Cardiac septum (tissue), 1 donor: ENCODE measurements at regions not wholly inside any gene's neighbourhood (a gene's known extent, or its start where the extent isn't known, plus 50 kb on each side); places are given as distances from the start of the nearest gene placed in this dataset.

Experiments used
- DNase-seq: peaks from one replicate; pipeline ENCODE4 v3.0.0-alpha.2; 2020; ENCODE audit warnings: low spot score
- intact Hi-C: fragments of 100-400 bp; cut with DNase I; formaldehyde crosslinking; loops from one replicate; pipeline ENCODE4 v1.14.0; 2022
- donor health status: DM: no; HTN: no; CAD: no.

DNA sequence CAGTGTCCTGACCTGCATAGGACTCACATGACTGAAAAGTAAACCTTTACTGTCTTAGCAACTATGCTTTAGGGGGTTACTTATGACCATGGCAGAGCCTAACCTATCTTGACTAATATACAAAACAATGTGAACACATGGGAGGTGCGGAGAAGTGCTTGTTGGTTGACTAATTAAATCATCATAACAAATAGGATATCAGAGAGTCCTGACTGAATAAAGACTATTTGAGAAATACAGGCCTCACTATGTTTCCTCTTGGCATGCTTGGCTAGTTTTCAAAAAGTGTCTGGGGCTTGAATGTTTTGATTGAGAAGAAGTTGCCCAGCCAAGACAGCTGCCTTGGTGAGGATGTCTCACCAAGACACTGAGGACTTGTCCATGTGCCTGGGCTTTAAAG lies 104.4 kb upstream of the PHYHIPL start:
- DNase-seq = no peak
- intact Hi-C loops = no loop called here

DNA sequence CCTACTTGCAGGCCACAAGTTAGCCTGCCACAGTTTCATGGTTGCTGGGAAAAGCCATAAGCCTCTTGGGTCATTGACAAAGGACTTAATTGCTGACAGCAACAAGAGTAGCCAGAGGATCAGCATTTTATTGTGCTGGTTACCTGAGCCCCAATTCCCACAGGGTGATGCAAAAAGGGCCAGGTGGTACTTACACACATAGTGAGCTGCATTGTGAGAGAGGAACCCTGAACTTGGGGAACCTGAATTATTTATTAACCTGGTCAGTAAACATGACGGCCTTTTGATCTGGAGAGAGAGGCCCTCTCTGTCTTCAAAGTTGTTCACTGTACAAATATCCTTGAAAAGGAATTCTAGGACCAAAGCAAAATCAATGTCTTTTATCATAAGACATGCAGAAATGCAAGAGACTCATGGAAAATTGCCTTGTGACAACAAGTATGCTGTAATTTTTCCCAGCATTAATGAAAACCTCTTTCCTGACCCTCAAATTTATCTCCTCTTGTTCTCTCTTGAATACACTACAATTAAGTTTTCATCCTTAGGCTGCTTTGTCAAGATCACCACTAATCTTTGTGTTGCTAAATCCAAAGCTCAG lies 102.9 kb upstream of the PHYHIPL start:
- DNase-seq = no peak
- intact Hi-C loops = no loop called here

DNA sequence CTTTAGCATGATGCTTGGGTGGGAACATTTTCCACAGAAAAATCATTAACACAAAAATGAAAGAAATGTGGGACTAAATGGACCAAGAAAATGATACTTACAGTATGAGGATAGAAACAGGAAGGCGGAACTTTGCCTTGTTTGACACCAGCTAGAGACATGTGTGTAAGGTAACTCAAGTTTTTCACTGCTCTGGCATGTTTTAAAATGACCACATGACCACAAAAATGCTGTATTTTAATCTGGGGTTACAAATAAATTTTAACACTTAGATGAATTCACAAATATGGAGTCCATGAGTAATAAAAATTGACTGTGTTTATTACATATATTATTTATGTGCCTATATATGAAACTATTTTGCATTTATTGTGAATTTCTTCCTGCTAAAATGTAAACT lies 100.9 kb upstream of the PHYHIPL start:
- intact Hi-C loops = no loop called here
- no peak for DNase-seq

DNA sequence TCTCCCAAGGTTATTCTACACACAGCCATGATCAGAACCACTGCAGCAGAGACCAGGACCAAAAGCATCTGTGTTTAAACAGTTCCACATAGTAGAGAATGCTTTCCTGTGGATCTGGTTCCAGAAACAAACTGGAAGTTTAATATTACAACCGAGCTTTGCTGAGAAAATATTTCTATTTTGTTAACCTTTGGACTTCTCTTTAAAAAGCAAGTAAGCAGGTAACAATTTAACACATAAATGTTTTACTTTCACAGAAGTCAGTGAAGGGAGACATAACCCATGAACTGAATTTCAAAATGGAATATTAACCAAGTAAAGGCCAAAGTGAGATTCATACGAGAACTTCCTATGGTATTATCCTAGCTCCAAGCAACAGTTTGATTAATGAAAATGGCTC lies 98.6 kb upstream of the PHYHIPL start:
- intact Hi-C loops = no loop called here
- DNase-seq = no peak

DNA sequence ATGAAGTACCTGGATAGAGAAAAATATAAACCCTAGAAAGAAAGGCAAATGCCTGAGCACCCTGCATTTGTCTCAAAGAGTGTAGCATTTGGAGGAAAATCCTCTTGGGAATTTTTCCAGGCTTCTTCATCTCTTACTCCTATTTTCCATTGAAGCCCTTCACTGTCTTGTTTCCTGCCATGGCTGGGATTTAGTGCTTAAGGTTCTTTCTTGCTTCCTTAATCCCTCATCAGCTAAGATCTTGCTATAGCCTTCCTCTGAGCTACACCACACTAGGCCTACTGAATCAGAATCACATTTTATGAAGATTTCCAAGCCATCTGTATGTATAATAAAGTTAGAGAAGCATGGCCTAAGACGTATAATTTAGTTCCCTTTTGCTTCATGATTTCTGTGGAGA lies 97.5 kb upstream of the PHYHIPL start:
- intact Hi-C loops = no loop called here
- DNase-seq = no peak

DNA sequence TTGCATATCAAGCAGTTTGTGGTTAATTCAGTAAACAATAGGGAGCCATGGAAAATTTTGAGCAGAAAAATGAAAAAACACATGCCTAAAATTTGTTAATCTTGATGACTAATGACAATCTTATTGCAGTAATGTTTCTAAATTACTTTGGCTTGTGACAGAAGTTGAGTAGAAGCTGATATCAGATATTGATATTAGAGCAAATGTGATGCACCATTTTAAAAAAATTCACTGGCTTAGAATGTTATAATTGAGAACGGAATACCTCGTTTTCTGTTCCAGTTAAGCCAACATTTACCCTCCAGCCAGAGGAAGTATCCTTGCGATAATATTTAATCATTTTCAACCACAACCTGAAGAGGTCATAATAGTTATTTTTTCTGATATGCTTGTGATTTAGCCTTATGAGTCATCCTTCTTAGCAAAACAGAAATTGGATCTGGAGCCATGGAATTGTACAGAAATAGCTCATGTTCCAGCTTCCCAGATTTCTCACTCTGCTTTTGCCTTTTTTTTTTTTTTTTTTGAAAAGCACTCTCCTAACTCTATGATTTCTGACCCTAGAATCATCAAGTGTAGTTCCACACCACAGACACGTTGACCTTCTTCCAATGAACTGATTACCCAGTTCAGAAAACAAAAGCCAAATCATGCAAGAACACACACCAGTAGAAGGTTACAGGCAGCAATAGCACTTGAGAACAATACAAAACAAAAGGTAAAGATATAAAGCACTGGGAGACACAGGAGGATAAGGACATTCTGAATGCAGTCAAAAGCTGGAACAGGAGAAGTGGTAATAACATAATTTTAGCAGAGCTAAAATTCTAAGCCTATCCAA lies 96.8 kb upstream of the PHYHIPL start:
- DNase-seq = no peak
- intact Hi-C loops = no loop called here

DNA sequence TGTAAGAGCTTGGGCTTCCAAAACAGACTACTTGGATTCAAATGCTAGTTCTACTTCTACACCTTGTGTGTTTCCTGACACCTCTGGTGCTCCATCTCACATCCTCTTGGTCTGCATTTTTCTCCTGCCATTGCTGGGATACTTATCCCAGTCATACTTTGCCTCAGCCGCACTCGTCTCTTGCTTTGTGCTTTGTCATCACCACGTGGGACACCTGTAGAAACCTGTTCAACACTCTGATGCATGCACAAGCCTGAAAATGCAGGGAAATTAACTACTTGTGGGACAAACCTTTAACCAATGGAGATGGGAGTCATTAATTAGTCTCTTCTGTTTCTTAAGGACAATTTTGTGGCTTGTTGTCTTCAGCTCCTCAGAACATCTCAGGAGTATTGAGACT lies 94.2 kb upstream of the PHYHIPL start:
- DNase-seq = no peak
- intact Hi-C loops = no loop called here

DNA sequence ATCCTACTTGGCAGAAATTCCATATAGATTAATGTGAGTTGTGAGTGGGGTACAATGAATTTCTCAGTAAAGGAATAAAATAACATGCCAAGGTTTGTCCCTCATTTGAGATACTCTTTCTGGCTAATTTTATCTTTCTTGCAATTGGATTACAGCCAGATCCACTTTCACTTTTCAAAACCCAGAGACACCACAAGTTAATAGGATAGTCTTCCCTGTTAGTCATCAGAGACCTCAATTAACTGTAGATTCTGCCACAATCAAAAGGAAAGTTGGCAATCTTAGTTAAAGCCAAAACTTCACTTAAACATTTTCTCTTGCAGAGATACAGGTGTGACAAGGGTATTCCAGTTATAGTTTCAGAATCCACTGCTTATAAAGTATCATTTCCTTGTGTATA lies 91.4 kb upstream of the PHYHIPL start:
- no peak for DNase-seq
- intact Hi-C loops = no loop called here

DNA sequence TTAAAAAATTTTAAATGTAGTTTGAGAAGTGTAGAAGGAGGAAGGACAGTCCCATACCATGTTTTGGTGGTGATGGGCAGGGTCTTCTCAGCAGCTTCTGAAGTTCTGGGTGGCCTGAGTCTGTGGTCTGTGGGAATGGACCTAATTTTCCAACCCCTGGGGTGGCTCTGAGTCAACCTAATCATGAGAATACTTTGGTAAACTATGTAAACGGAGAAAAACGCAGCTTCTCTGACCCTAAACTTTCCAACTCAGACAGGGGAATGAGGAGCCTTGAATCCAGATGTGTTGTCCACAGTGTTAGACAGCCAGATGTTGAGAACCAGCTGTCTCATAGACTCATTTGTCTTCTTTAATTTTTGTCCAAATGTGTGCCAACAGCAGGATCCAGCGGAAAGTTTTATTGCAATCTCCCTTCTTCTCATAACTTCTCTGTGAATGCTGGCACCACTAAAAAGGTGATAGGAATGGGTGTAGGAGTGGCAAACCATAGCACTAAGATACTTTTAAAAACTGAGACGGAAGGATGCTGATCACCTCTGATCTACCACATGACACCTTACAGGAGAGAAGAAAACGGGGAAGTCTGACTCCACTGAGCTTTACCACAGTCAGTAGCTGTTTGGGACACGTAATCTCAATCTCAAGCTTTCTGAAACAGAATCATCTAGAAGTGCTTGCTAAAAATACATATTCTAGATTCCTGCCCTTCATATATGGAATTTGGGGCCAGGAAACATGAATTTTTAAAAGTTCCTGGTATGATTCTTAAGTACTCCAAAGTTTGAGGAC lies 90.5 kb upstream of the PHYHIPL start:
- intact Hi-C loops = no loop called here
- DNase-seq = no peak

DNA sequence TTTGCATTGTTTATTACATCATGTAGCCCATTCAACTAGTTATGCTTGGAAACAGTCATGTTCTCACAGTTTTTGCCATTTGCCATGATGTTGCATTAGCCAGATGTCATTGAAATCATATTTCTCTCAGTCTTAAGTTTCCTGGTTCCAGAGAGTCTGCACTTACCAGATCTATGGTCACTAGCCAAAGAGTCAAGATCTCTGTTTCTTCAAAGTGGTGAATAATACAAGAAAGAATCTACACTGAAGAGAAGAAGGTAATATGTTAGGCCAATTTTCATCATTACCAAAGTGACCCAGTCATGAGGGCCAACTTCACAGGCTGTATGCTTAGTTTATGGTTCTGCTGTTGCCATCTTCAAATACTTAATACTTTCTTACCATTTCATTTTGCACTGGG lies 89.0 kb upstream of the PHYHIPL start:
- DNase-seq = no peak
- intact Hi-C loops = no loop called here

DNA sequence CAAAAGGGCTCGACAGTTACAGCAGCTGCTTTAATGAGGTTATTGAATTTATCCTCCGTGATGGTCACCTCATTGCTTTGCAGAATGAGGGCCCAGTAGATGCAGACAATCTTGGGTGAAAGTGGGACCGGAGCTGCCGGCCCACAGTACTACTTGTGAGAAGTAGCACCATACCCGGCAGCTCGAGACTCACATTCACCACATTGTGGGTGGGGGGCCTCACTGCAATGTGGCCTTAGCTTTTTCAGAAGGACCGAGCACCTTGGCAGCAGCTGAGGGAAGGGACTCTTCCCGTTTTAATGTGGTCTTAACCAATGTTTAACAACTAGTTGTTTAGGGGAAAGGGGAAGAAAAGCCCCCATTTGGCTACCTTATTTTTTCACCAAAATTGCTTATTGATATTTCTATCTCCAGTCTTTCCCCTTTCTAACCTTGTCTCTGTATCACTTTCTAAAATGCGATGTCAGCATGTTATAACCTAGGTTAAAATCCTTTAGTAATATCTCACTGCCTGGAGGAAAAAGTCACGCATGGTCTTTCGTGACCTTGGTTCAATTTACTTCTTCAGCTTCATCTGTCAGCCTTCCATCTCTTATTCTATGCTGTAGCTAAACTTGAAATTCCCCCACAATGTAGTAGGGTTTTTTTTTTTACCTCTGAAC lies 87.4 kb upstream of the PHYHIPL start:
- DNase-seq = no peak
- intact Hi-C loops = no loop called here

DNA sequence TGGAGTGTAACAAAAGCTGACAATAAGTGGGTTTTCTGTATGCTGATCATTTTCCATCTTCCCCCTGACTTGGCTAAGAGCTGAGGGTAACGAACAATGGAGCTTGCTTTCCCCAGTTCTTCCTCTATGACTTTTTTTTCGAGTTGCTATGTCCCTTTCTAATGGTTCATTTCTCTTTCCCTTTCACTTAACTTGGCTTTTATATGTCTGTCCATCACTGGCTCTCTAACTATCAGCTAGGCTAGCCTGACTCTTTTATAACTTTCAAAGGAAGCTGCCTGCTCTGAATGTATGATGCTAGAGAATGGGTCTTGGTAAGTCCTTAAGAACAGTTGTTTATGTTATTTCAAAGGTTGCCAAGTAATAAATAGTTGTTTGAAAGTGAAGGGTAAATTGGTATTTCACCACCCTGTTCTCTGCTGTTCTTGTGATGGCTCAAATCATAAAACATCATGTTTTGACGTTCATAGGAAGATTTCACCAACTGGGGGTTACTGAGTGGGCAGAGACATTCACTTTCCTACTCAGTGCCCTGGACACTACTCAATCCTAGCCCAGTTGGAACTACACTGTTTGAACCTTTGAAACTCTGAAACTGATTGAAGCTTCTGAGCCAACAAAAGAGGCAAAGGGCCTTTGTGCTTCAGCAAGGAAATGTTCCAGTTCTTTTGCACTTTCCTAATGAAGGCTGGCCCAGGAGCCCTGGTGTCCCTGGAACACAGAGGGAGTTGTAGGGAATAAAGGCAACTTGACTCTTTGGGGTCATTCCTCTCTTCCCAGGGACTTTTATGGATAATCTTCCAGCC lies 85.4 kb upstream of the PHYHIPL start:
- DNase-seq = no peak
- intact Hi-C loops = no loop called here

DNA sequence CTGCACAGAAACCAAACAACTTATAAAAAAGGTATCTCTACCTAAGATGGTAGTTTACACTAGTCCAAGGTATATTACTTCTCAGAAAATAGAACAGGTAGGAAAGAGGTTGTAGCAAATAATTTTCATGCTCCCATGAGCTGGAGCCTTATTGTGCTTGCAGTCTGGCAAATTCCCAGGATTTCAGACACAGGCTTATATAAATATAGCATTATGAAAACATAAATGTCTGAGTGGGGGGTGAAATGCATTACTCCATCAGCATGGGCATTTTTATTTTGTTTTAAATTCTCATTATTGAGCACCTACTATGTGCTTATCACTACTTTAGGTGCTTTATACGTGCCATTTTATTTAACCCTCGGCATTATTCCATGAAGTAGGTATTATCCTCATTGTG lies 83.0 kb upstream of the PHYHIPL start:
- intact Hi-C loops = no loop called here
- DNase-seq = no peak

DNA sequence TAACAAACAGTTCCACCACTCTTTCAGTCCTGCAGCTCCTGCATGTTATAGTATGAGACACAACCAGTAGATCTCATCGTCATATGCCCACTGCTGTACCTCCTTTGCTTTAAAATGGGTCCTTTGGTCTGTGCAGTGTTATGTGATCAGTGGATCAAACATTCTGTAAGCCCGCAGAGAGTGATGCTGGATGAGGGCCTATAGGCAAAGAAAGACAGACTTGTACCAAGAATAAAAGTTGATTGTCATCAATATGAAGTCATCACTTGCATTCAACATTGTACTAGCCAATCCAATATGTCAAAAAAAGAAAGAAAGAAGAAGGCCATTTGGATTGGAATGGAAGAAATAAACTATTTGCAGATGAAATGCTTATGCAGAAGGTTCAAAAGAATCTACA lies 79.8 kb upstream of the PHYHIPL start:
- intact Hi-C loops = no loop called here
- no peak for DNase-seq

DNA sequence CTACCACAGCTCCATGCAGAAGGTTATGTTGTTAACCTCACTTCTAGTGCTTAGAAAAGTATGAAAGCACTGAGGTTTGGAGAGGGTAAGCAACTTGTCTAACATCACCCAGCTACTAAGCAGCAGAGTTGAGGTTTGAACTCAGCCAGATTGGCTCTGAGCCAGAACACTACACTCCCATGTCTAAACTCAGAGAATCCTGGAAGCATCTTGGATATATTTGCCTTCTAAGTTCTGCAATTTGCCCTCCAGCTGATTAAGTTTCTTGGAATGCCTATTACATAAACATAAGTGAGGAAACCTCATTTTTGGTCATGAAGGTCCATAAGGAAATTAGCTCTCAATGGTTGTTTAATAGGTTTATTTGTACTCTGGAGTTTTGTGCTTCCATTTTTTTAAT lies 78.1 kb upstream of the PHYHIPL start:
- intact Hi-C loops = no loop called here
- no peak for DNase-seq

DNA sequence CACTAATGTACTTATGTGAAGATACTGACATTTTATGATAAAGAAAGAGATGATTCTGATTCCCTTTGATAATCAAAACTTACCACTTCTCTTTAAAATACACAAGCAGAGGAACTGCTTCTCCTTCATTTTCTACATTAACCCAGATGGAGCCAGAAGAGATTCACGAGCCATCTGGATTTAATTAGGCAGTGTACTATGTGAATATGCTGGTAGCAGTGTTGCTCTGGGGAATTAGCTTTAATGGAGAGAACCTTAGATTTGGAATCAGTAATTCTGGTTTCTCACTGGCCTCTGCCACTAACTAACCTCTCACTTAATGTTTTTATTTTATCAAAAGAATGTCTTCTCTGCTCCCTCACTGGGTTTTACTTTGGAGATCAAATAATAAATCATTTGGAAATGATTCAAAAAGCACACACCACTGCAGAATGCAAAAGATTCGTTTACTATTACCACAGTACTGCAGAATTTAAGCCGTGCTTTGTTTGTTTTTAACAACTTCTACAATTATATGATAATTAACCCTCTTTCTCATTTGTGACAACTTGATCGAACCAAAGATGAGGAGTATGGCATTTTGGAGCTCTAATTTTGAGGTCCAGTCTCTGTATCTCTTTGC lies 77.5 kb upstream of the PHYHIPL start:
- intact Hi-C loops = no loop called here
- no peak for DNase-seq

DNA sequence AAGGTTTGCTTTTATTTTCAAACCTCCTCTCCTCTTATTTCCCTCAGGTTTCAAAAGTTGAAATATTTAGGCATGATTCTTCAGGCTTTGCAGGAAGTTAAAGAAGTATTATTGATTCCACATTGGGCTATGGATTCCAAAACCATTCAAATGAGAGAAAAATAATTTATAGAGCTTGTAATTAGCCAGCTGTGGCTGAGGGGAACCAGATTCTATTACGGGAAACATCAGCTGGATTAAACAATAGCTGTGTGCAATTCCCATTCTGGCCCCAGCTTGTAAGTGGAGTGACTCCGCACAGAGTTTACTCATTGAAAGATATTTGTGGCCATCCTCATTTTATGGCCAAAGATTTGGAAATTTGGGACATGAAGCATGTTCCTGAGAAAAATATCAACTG lies 77.0 kb upstream of the PHYHIPL start:
- intact Hi-C loops = no loop called here

DNA sequence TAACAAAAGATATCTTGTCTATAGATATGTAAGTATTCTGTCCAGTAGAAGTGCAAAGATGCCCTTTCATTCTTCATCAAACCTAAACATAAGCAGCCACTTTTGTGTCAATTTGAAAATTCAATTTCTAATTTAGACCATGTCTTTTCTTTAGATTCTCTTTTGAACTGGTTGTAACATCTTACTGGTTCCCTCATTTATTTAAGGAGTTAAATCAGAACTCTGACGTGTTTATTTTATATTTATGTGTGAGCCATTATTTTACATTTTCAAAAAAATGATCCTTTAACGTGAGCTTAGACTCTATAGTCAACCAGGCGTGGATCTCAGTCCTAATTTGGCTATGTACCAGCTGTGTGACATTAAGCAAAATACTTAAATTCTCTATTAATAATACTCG lies 74.0 kb upstream of the PHYHIPL start:
- no peak for DNase-seq
- intact Hi-C loops = no loop called here

More for the DNA sequence above, 77.0 kb upstream of the PHYHIPL start:
- DNase-seq = no peak

DNA sequence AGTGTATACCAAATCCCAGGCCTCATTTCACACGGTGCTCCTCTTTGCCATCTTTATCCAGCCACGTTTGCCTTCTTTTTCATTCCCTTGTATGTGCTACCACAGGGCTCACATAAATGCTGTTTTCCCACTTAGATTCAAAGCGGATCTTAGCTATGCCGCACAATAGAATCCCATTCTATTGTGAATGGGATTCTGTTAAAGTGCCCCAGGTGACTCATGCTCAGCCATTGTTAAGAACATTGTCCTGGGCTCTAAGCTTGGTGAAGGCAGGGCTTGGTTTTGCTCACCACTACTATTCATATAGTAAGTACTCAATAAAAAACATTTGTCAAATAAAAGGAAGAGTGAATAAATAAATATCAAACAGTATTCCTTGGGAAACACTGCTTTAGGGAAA lies 72.3 kb upstream of the PHYHIPL start:
- intact Hi-C loops = no loop called here
- DNase-seq = no peak
